KMS-11 (cell line): ENCODE measurements at regions not wholly inside any gene's neighbourhood (a gene's known extent, or its start where the extent isn't known, plus 50 kb on each side); places are given as distances from the start of the nearest gene placed in this dataset.

Experiments
- H2AFZ ChIP-seq: fragments of 200-600 bp; sonication (generic); 2 replicates; pipeline ENCODE4 v1.6.1; 2016; ENCODE audit warnings: antibody characterized with exemption, mixed run types, low read depth
- H3K27ac ChIP-seq: fragments of 200-600 bp; sonication (generic); 2 replicates; pipeline ENCODE4 v1.6.1; 2016; ENCODE audit warnings: mild to moderate bottlenecking, mixed run types
- H3K27me3 ChIP-seq: fragments of 200-600 bp; sonication (generic); 2 replicates; pipeline ENCODE4 v1.6.1; 2017; ENCODE audit warnings: mild to moderate bottlenecking, low read depth, mixed run types, moderate library complexity; ENCODE audit not compliant: insufficient read depth
- H3K36me3 ChIP-seq: fragments of 200-600 bp; sonication (generic); 2 replicates; pipeline ENCODE4 v1.6.1; 2017; ENCODE audit warnings: mild to moderate bottlenecking, mixed run types; ENCODE audit not compliant: insufficient read depth
- H3K4me1 ChIP-seq: fragments of 200-600 bp; sonication (generic); 2 replicates; pipeline ENCODE4 v1.6.1; 2016; ENCODE audit warnings: mild to moderate bottlenecking, low read depth, mixed run types; ENCODE audit not compliant: poor library complexity, severe bottlenecking
- H3K4me2 ChIP-seq: fragments of 200-600 bp; sonication (generic); 2 replicates; pipeline ENCODE4 v1.7.0; 2016; ENCODE audit warnings: mild to moderate bottlenecking, mixed run types
- H3K4me3 ChIP-seq: fragments of 200-600 bp; sonication (generic); IDR thresholded peaks from 2 replicates; pipeline ENCODE4 v1.6.1; 2017; ENCODE audit warnings: low read depth, low read length, mixed read lengths; ENCODE audit not compliant: insufficient read depth
- H3K79me2 ChIP-seq: fragments of 200-600 bp; sonication (generic); 2 replicates; pipeline ENCODE4 v1.6.1; 2016; ENCODE audit warnings: low read depth, mixed run types; ENCODE audit not compliant: insufficient read depth
- H3K9ac ChIP-seq: fragments of 200-600 bp; sonication (generic); 2 replicates; pipeline ENCODE4 v1.6.1; 2016; ENCODE audit warnings: mild to moderate bottlenecking, mixed run types
- H4K20me1 ChIP-seq: fragments of 200-600 bp; sonication (generic); 2 replicates; pipeline ENCODE4 v1.6.1; 2016; ENCODE audit warnings: mild to moderate bottlenecking, mixed run types; ENCODE audit not compliant: insufficient read depth
- TF ChIP-seq, protein P1 (sequence below): fragments of 200-600 bp; sonication (generic); conservative IDR thresholded peaks from 2 replicates; pipeline ENCODE4 v1.6.1; 2017; ENCODE audit warnings: low read depth, mild to moderate bottlenecking, antibody characterized with exemption, low read length, moderate library complexity, mixed read lengths

DNA sequence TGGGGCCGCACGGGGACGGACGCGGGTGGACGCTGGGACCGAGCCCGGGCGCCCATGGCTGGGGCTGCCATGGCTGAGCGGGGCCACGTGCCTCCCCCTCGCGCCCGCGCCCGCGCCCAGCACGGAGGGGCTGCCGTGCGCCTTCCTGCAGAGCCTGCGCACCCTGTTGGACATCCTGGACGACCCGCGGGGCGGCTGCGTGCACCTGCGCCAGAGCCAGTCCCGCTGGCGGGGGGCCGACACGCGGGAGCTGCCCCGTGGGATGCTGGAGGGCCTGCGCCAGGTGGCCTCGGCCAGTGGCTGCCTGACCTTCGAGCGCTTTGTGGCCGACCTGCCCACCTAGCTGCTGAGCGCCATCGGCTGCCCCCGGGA is 72.5 kb upstream of the KCTD7 start:
- TF ChIP-seq, protein P1, sequence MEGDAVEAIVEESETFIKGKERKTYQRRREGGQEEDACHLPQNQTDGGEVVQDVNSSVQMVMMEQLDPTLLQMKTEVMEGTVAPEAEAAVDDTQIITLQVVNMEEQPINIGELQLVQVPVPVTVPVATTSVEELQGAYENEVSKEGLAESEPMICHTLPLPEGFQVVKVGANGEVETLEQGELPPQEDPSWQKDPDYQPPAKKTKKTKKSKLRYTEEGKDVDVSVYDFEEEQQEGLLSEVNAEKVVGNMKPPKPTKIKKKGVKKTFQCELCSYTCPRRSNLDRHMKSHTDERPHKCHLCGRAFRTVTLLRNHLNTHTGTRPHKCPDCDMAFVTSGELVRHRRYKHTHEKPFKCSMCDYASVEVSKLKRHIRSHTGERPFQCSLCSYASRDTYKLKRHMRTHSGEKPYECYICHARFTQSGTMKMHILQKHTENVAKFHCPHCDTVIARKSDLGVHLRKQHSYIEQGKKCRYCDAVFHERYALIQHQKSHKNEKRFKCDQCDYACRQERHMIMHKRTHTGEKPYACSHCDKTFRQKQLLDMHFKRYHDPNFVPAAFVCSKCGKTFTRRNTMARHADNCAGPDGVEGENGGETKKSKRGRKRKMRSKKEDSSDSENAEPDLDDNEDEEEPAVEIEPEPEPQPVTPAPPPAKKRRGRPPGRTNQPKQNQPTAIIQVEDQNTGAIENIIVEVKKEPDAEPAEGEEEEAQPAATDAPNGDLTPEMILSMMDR = no peak
- Histone ChIP-seq H3K79me2 (no peaks in the 10 kb centered on the region; the same call in 1 of the 2 replicates), H3K27ac (no peak overlapping the region), H3K9ac (no peak overlapping the region), H3K4me1 (peaks cover 8% of the 10 kb centered on the region), H4K20me1 (no peaks in the 10 kb centered on the region), H3K4me2 (no peak overlapping the region), H2AFZ (no peak overlapping the region), H3K4me3 (no peak overlapping the region), H3K27me3 (no peaks in the 10 kb centered on the region), H3K36me3 (peaks cover 7% of the 10 kb centered on the region; the same call in 1 of the 2 replicates)

DNA sequence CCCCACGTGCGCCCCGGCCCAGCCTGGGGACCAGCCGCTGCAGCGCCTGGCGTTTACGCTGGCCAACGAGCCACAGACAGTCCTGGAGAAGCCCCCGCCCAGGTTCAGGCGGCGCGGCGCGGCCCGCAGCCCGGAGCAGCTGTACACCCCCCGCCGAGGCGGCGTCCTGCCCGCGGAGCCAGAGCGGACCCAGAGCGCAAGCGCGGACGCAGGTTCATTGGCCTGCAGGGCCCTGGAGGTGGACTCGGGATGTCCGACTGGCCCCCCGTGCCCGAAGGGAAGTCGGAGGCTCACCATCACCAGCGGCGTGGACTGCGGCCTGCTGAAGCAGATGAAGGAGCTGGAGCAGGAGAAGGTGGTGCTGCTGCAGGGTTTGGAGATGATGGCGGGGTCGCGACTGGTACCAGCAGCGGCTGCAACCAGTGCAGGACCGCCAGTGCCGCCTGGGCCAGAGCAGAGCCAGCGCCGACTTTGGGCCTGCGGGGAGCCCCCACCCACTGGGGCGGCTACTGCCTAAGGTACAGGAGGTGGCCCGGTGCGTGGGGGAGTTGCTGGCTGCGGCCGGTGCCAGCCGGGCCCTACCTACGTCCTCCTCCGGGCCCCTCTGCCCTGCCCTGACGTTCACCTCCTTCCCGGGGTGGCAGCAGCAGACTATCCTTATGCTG is 72.0 kb upstream of the KCTD7 start:
- Histone ChIP-seq H2AFZ (no peak overlapping the region), H3K4me2 (no peak overlapping the region), H3K9ac (no peak overlapping the region), H3K4me3 (no peak overlapping the region), H3K27ac (no peak overlapping the region), H3K79me2 (no peaks in the 10 kb centered on the region; the same call in 1 of the 2 replicates), H3K27me3 (no peaks in the 10 kb centered on the region), H3K4me1 (peaks cover 3% of the 10 kb centered on the region), H3K36me3 (peaks cover 4% of the 10 kb centered on the region; the same call in 1 of the 2 replicates), H4K20me1 (no peaks in the 10 kb centered on the region)
- TF ChIP-seq, protein P1 = no peak

DNA sequence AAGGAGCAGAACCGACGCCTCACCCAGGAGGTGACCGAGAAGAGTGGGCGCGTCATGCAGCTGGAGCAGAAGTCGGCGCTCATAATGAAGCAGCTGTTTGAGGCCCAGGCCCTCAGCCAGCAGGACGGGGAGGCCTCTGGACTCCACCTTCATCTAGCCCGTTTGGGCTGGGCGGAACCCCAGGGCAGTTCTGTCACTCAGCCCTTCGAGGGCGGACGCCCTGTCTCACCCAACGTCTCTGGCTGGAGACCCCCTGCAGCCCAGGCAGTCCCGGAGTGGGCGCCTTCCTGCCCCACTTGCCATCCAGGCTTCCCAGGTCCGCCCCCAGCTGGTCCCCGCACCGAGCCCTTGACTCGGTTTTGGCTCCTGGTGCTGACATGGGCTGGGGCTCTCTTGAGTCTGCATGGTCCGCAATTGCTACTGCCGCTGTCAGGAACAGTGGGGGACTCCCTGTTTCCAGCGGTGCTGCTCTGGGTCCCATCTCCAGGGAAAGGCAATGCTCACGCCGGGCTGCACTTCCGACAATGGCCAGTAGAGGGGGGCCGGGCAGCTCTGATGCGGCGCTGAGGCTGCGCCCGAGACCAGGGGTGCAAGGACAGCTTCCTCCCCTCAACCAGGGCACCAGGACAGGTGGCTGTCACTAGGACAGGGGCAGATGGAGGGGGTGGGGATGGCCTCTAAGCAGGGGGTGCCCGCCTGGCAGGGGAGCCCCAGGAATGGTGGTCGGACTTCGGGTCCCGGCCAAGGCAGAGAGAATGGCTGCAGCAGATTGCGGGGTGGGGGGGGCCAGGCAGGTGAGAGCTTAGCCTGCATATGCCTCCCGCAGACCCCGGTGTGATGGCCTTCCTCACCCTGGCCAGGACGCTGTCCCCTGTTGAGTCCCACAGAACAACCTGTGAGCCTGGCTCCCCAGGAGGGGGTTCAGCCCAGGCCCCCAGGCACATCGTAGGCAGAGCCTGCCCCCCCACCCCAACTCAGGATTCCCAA is 71.2 kb upstream of the KCTD7 start:
- Histone ChIP-seq H3K79me2 (no peaks in the 10 kb centered on the region; the same call in 1 of the 2 replicates), H3K27ac (no peak overlapping the region), H3K4me1 (no peaks in the 10 kb centered on the region), H3K4me2 (no peak overlapping the region), H3K27me3 (no peaks in the 10 kb centered on the region), H3K9ac (no peak overlapping the region), H4K20me1 (no peaks in the 10 kb centered on the region), H3K36me3 (no peaks in the 10 kb centered on the region; the same call in 1 of the 2 replicates), H2AFZ (no peak overlapping the region), H3K4me3 (no peak overlapping the region)
- TF ChIP-seq, protein P1 = peak; percentile 98

DNA sequence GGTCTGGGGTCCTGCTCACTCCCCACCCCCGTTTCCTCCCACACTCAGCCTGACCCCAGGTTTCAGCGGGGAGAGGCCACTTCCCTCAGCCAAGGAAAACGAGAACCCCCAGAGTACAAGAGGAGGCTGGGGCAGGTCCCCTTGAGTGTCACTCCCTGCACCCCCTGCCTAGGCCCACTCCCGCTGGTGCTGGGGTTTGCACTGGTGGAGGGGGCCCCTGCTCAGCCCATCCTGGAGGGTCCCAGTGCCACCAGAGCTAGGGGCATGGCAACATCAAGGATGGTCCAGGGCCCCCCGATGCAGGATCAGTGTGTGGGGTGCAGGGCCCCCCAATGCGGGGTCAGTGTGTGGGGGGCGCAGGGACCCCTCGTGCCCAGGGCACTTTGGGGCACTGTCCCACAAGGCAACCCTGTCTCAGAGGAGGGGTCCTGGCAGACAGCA is 70.5 kb upstream of the KCTD7 start:
- no peak overlapping the region for H3K4me3 ChIP-seq
- H3K9ac ChIP-seq = no peak overlapping the region
- H3K27ac ChIP-seq = no peak overlapping the region
- no peaks in the 10 kb centered on the region for H3K27me3 ChIP-seq
- no peaks in the 10 kb centered on the region; the same call in 1 of the 2 replicates for H3K79me2 ChIP-seq
- H3K36me3 ChIP-seq = no peaks in the 10 kb centered on the region; the same call in 1 of the 2 replicates
- TF ChIP-seq, protein P1 = no peak
- H2AFZ ChIP-seq = no peak overlapping the region
- no peaks in the 10 kb centered on the region for H3K4me1 ChIP-seq
- no peak overlapping the region for H3K4me2 ChIP-seq
- H4K20me1 ChIP-seq = no peaks in the 10 kb centered on the region
